Spleen (tissue), 11 donors: ENCODE measurements at regions not wholly inside any gene's neighbourhood (a gene's known extent, or its start where the extent isn't known, plus 50 kb on each side); places are given as distances from the start of the nearest gene placed in this dataset.

Experiments used
- DNase-seq: peaks from one replicate; pipeline ENCODE4 v3.0.0-alpha.2; 2020
- H3K27ac ChIP-seq, 8 donors: fragments of 200-600 bp; sonication (generic) in 7 of 8; 1 replicate in 4 of 8; 2 replicates in 4 of 8; pipeline versions ENCODE4 v1.5.0 to v1.8.0; 2016 to 2021; ENCODE audit warnings: inconsistent platforms in 4 of 8, mild to moderate bottlenecking in 4 of 8, moderate library complexity in 1 of 8
- H3K27me3 ChIP-seq, 7 donors: fragments of 200-600 bp; sonication (generic) in 6 of 7; replicated peaks in 1 of 7; 1 replicate in 4 of 7; 2 replicates in 3 of 7; pipeline versions ENCODE4 v1.5.0 to v1.8.0; 2016 to 2021; ENCODE audit warnings: inconsistent platforms in 3 of 7, mild to moderate bottlenecking in 1 of 7
- H3K36me3 ChIP-seq, 6 donors: fragments of 200-600 bp; sonication (generic) in 5 of 6; 1 replicate in 4 of 6; 2 replicates in 2 of 6; pipeline versions ENCODE4 v1.5.0 to v1.8.0; 2016 to 2021; ENCODE audit warnings: inconsistent platforms in 2 of 6
- H3K4me1 ChIP-seq, 6 donors: fragments of 200-600 bp; sonication (generic) in 5 of 6; 1 replicate in 3 of 6; 2 replicates in 3 of 6; pipeline versions ENCODE4 v1.5.0 to v1.8.0; 2016 to 2021; ENCODE audit warnings: inconsistent platforms in 3 of 6
- H3K4me3 ChIP-seq, 8 donors: fragments of 200-600 bp; sonication (generic) in 7 of 8; 1 replicate in 4 of 8; 2 replicates in 4 of 8; pipeline versions ENCODE4 v1.5.0 to v1.8.0; 2016 to 2021; ENCODE audit warnings: inconsistent platforms in 4 of 8, mild to moderate bottlenecking in 4 of 8, moderate library complexity in 2 of 8
- H3K9me3 ChIP-seq, 8 donors: fragments of 200-600 bp; sonication (generic) in 7 of 8; 1 replicate in 4 of 8; 2 replicates in 4 of 8; pipeline versions ENCODE4 v1.5.0 to v1.8.0; 2016 to 2021; ENCODE audit warnings: inconsistent platforms in 4 of 8
- CTCF ChIP-seq, 11 experiments: fragments of 200-600 bp in 7 of 11; fragments of 450-650 bp in 4 of 11; sonication (generic) in 4 of 11; IDR thresholded peaks in 8 of 11; conservative IDR thresholded peaks in 3 of 11; 1 replicate in 7 of 11; 2 replicates in 4 of 11; pipeline versions ENCODE4 v1.4.0 to v1.8.0; 2016 to 2021; ENCODE audit warnings: antibody characterized with exemption in 11 of 11, inconsistent platforms in 4 of 11, mild to moderate bottlenecking in 1 of 11
- POLR2A ChIP-seq, 3 donors: fragments of 450-650 bp; IDR thresholded peaks; one replicate each; pipeline ENCODE4 v1.5.1; 2017; ENCODE audit warnings: antibody characterized with exemption in 3 of 3, mild to moderate bottlenecking in 1 of 3
- POLR2AphosphoS5 ChIP-seq, 3 donors: sonication (generic); formaldehyde crosslinking; IDR thresholded peaks; one replicate each; pipeline ENCODE4 v1.5.1; 2017; ENCODE audit warnings: antibody characterized with exemption in 3 of 3
- WGBS, 5 donors: extraction: QIAGEN DNeasy Blood & Tissue Kit in 3 of 5; methylation state at CpG; one replicate each; pipeline versions ENCODE4 v1.1.5 to v1.1.7; 2013 to 2018; 5-methylcytosine and 5-hydroxymethylcytosine counted together
- intact Hi-C: fragments of 100-400 bp; cut with DNase I; formaldehyde crosslinking; loops from one replicate; pipeline ENCODE4 v1.15.0; 2023; ENCODE audit warnings: low total_unique reads
- donor health status: healthy with polysubstance abuse.
- donor health status: DM: no; HTN: no; CAD: no; lungs with moderate emphysema.
- donor health status: DM: no; HTN: no; CAD: no.
- donor health status: Bipolar disorder and iron deficiency.
- donor health status: healthy.
- donor health status: DM: no; HTN: no; CAD: no.
- donor health status: DM: yes; HTN: yes; CAD: no.

- H3K9me3 ChIP-seq, result no peaks in the 10 kb centered on the region
- H3K27ac ChIP-seq, result no peak overlapping the region
- no peaks in the 10 kb centered on the region for H3K4me1 ChIP-seq
- no peaks in the 10 kb centered on the region for H3K36me3 ChIP-seq
- no peak for DNase-seq
- TF ChIP-seq POLR2A (IDR thresholded peaks at IDR 0.05) (no peak), POLR2AphosphoS5 (IDR thresholded peaks at IDR 0.05) (no peak), CTCF (IDR thresholded peaks at IDR 0.05 in 8 of 11, conservative IDR thresholded peaks at IDR 0.05 in 3 of 11) (no peak)
- intact Hi-C loops, result no loop called here
- no peaks in the 10 kb centered on the region for H3K27me3 ChIP-seq
- H3K4me3 ChIP-seq, result no peak overlapping the region
These were observed 384.6 kb upstream of the CD180 start for GRCh38 chr5:67581203-67581602.

- Histone ChIP-seq H3K27me3 (no peaks in the 10 kb centered on the region), H3K9me3 (peaks cover 0 to 19% (median 13%) of the 10 kb centered on the region in 8 donors), H3K36me3 (no peaks in the 10 kb centered on the region), H3K4me3 (no peak overlapping the region), H3K4me1 (no peaks in the 10 kb centered on the region), H3K27ac (no peak overlapping the region)
- TF ChIP-seq POLR2A (IDR thresholded peaks at IDR 0.05) (no peak), POLR2AphosphoS5 (IDR thresholded peaks at IDR 0.05) (no peak), CTCF (IDR thresholded peaks at IDR 0.05 in 8 of 11, conservative IDR thresholded peaks at IDR 0.05 in 3 of 11) (no peak)
- no peak for DNase-seq
- 50 to 62% (median 57%) methylated on average over 4 of the region's 4 CpGs for WGBS, 5 donors
- intact Hi-C loops, result no loop called here
These were observed 381.4 kb upstream of the CD180 start for GRCh38 chr5:67578011-67578410.

- Histone ChIP-seq H3K36me3 (no peaks in the 10 kb centered on the region), H3K27me3 (no peaks in the 10 kb centered on the region), H3K27ac (no peak overlapping the region), H3K4me1 (no peaks in the 10 kb centered on the region), H3K9me3 (peaks cover 0 to 25% (median 17%) of the 10 kb centered on the region in 8 donors), H3K4me3 (no peak overlapping the region)
- TF ChIP-seq CTCF (IDR thresholded peaks at IDR 0.05 in 8 of 11, conservative IDR thresholded peaks at IDR 0.05 in 3 of 11) (no peak), POLR2A (IDR thresholded peaks at IDR 0.05) (no peak), POLR2AphosphoS5 (IDR thresholded peaks at IDR 0.05) (no peak)
- intact Hi-C loops, result no loop called here
- no peak for DNase-seq
These were observed 380.8 kb upstream of the CD180 start for GRCh38 chr5:67577424-67577823.

GRCh38 chr5:67576112-67576511 is 379.5 kb upstream of the CD180 start:
- H3K36me3 ChIP-seq, result no peaks in the 10 kb centered on the region
- intact Hi-C loops, result no loop called here
- TF ChIP-seq POLR2A (IDR thresholded peaks at IDR 0.05), result no peak
- no peak for TF ChIP-seq POLR2AphosphoS5 (IDR thresholded peaks at IDR 0.05)
- no peak for TF ChIP-seq CTCF (IDR thresholded peaks at IDR 0.05 in 8 of 11, conservative IDR thresholded peaks at IDR 0.05 in 3 of 11)
- WGBS, 5 donors, result 76 to 96% (median 90%) methylated on average over 2 of the region's 2 CpGs
- DNase-seq, result no peak
- H3K27me3 ChIP-seq, result no peaks in the 10 kb centered on the region
- no peak overlapping the region for H3K4me3 ChIP-seq
- peaks cover 0 to 25% (median 17%) of the 10 kb centered on the region in 8 donors for H3K9me3 ChIP-seq
- H3K4me1 ChIP-seq, result no peaks in the 10 kb centered on the region
- H3K27ac ChIP-seq, result no peak overlapping the region
